ENCODE measurements at regions not wholly inside any gene's neighbourhood (a gene's known extent, or its start where the extent isn't known, plus 50 kb on each side); places are given as distances from the start of the nearest gene placed in this dataset.

DNA sequence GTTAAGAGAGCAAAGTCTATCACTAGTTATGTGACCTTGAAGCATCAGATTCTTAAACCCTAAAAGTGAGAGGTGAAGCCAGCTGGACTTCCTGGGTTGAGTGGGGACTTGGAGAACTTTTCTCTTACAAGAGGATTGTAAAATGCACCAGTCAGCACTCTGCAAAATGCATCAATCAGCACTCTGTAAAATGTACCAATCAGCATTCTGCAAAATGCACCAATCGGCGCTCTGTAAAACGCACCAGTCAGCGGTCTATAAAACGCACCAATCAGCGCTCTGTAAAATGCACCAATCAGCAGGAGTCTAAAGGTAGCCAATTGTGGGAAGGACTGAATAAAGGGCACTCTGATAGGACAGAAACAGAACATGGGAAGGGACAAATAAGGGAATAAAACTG is 291.6 kb upstream of the FAM98A start:
- TF ChIP-seq EZH2phosphoT487 (IDR thresholded peaks at IDR 0.05; ENCODE audit: borderline replicate concordance, low read depth, low read length) = no peak
- TF ChIP-seq CTCF (conservative IDR thresholded peaks at IDR 0.05; ENCODE audit: low read length) = no peak
- no peaks in the 10 kb centered on the region for H3K79me2 ChIP-seq (ENCODE audit: insufficient read depth, low read depth, low read length)
- no peak overlapping the region for H3K4me3 ChIP-seq (ENCODE audit: low read depth, low read length, poor library complexity, severe bottlenecking)
- CTCF ChIA-PET (ENCODE audit: unreplicated experiment) = no interaction called here
- no peak overlapping the region for H3K27ac ChIP-seq (ENCODE audit: low read depth, low read length, poor library complexity, severe bottlenecking)
- POLR2A ChIA-PET = no interaction called here
- no peak for DNase-seq (ENCODE audit: low spot score)
- no peaks in the 10 kb centered on the region for H3K9me3 ChIP-seq (ENCODE audit: low read length)
- no peaks in the 10 kb centered on the region for H4K20me1 ChIP-seq (ENCODE audit: insufficient read depth, low read length)
- H2AFZ ChIP-seq (ENCODE audit: low read length) = no peak overlapping the region
- no peaks in the 10 kb centered on the region for H3K4me1 ChIP-seq (ENCODE audit: insufficient read depth, low read length, poor library complexity, severe bottlenecking)
- H3K9me2 ChIP-seq (ENCODE audit: insufficient read depth, low read length) = no peaks in the 10 kb centered on the region
- intact Hi-C loops (cut with micrococcal nuclease; ENCODE audit: unreplicated experiment) = no loop called here
- BruUV-seq (replicated peaks) = no TSS peak
- H3K36me3 ChIP-seq (ENCODE audit: insufficient read depth, low read length) = no peaks in the 10 kb centered on the region
- H3K4me2 ChIP-seq (ENCODE audit: low read length) = no peak overlapping the region

GRCh38 chr2:33877348-33878016 is 278.4 kb upstream of the FAM98A start:
- TF ChIP-seq EZH2phosphoT487 (IDR thresholded peaks at IDR 0.05; ENCODE audit: borderline replicate concordance, low read depth, low read length) (no peak), CTCF (conservative IDR thresholded peaks at IDR 0.05; ENCODE audit: low read length) (no peak)
- H3K36me3 ChIP-seq (ENCODE audit: insufficient read depth, low read length) = no peaks in the 10 kb centered on the region
- no peaks in the 10 kb centered on the region for H3K79me2 ChIP-seq (ENCODE audit: insufficient read depth, low read depth, low read length)
- H3K9me2 ChIP-seq (ENCODE audit: insufficient read depth, low read length) = no peaks in the 10 kb centered on the region
- H3K27ac ChIP-seq (ENCODE audit: low read depth, low read length, poor library complexity, severe bottlenecking) = no peak overlapping the region
- intact Hi-C loops (cut with micrococcal nuclease; ENCODE audit: unreplicated experiment) = no loop called here
- no peak overlapping the region for H3K4me2 ChIP-seq (ENCODE audit: low read length)
- CTCF ChIA-PET (ENCODE audit: unreplicated experiment) = no interaction called here
- H2AFZ ChIP-seq (ENCODE audit: low read length) = no peak overlapping the region
- no peaks in the 10 kb centered on the region for H4K20me1 ChIP-seq (ENCODE audit: insufficient read depth, low read length)
- POLR2A ChIA-PET = no interaction called here
- H3K9me3 ChIP-seq (ENCODE audit: low read length) = no peaks in the 10 kb centered on the region
- no peak overlapping the region for H3K4me3 ChIP-seq (ENCODE audit: low read depth, low read length, poor library complexity, severe bottlenecking)
- no peaks in the 10 kb centered on the region for H3K4me1 ChIP-seq (ENCODE audit: insufficient read depth, low read length, poor library complexity, severe bottlenecking)
- BruUV-seq (replicated peaks) = no TSS peak
- DNase-seq (ENCODE audit: low spot score) = no peak

DNA sequence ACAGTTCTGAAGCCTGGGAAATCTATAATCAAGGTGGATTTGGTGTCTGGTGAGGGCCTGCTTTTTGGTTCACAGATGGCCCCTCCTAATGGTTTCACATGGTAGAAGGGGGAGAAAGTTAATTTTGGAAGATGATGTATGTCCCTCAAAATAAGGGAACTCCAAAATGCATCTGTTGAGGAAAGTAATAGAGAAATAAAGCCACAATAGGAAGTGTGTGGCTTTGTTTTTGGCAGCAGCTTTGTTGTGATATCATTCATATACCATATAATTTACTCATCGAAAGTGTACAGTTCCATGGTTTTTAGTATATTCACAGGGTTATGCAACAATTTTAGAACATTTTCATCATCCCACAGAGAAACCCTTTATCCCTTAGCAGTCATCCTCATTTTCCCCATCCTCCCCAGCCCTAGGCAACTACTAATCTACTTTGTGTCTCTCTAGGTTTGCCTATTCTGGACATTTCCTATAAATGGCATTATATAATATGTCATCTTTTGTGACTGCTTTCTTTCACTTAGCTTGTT is 274.0 kb upstream of the FAM98A start:
- no peak for DNase-seq (ENCODE audit: low spot score)
- H3K9me2 ChIP-seq (ENCODE audit: insufficient read depth, low read length) = no peaks in the 10 kb centered on the region
- intact Hi-C loops (cut with micrococcal nuclease; ENCODE audit: unreplicated experiment) = no loop called here

More for the DNA sequence above, 274.0 kb upstream of the FAM98A start:
- CTCF ChIA-PET (ENCODE audit: unreplicated experiment) = no interaction called here
- no peaks in the 10 kb centered on the region for H3K79me2 ChIP-seq (ENCODE audit: insufficient read depth, low read depth, low read length)
- no peaks in the 10 kb centered on the region for H4K20me1 ChIP-seq (ENCODE audit: insufficient read depth, low read length)
- H3K27ac ChIP-seq (ENCODE audit: low read depth, low read length, poor library complexity, severe bottlenecking) = no peak overlapping the region
- H3K4me2 ChIP-seq (ENCODE audit: low read length) = no peak overlapping the region
- TF ChIP-seq EZH2phosphoT487 (IDR thresholded peaks at IDR 0.05; ENCODE audit: borderline replicate concordance, low read depth, low read length) (no peak), CTCF (conservative IDR thresholded peaks at IDR 0.05; ENCODE audit: low read length) (no peak)
- BruUV-seq (replicated peaks) = no TSS peak
- H3K4me3 ChIP-seq (ENCODE audit: low read depth, low read length, poor library complexity, severe bottlenecking) = no peak overlapping the region
- POLR2A ChIA-PET = interaction anchor here (0.9 kb wide), 1 partner anchor 14 kb away, joined by 3 read pairs; no protein-coding TSS in a partner anchor
- no peaks in the 10 kb centered on the region for H3K36me3 ChIP-seq (ENCODE audit: insufficient read depth, low read length)
- no peaks in the 10 kb centered on the region for H3K4me1 ChIP-seq (ENCODE audit: insufficient read depth, low read length, poor library complexity, severe bottlenecking)
- H3K9me3 ChIP-seq (ENCODE audit: low read length) = 0 out of 2 replicates have a peak, but pooled peaks cover 4% of the 10 kb centered on the region
- no peak overlapping the region for H2AFZ ChIP-seq (ENCODE audit: low read length)

Data from OCI-LY7 (cell line).